HG02870 (cell line): ENCODE measurements at regions not wholly inside any gene's neighbourhood (a gene's known extent, or its start where the extent isn't known, plus 50 kb on each side); places are given as distances from the start of the nearest gene placed in this dataset.
"Not testable (repeated sequence)": the region's sequence is repeated elsewhere in the genome, so short reads cannot be mapped to it uniquely, and the experiment has no call there.

Experiments used
- ATAC-seq: cut with Tn5 transposase; IDR thresholded peaks from one replicate; pipeline ENCODE4 v1.9.1; 2021; ENCODE audit warnings: mild to moderate bottlenecking, moderate library complexity; ENCODE audit not compliant: unreplicated experiment

- no peak for ATAC-seq
Measured at GRCh38 chrX:35590210-35590609, 207.9 kb upstream of the MAGEB16 start.

DNA sequence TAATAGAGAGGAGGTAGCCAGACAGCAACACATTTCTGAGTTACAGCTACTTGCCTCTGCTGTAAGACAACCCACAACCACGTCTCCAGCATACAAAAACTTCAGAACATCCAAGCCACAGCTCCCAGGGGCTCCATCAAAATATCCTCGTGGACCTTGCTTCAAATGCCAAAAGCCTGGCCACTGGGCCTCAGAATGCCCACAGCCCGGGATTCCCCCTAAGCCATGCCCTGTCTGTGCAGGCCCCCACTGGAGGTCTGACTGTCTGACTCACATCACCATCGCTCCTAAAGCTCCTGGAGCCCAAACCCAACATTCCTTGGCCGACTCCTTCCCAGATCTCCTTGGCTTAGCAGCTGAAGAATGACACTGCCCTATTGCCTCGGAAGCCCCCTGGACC lies 186.6 kb upstream of the MAGEB16 start:
- not testable (repeated sequence) for ATAC-seq

DNA sequence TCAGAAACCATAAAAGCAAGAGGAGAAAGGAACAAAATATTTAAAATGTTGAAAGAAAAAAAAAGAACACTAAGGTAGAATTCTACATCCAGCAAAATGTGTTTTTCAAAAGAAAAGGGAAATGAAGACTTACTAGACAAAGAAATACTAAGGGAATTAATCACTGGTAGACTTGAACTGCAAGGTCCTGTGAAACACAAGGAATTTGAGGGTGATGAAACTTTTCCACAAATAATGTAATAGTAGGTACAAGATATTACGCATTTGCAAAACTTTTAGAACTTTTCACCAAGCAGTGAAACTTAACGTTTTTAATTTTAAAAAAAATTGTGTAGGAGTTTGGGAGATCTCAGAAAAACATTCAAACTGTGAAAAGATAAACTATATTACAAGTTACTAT lies 180.3 kb upstream of the MAGEB16 start:
- no peak for ATAC-seq

DNA sequence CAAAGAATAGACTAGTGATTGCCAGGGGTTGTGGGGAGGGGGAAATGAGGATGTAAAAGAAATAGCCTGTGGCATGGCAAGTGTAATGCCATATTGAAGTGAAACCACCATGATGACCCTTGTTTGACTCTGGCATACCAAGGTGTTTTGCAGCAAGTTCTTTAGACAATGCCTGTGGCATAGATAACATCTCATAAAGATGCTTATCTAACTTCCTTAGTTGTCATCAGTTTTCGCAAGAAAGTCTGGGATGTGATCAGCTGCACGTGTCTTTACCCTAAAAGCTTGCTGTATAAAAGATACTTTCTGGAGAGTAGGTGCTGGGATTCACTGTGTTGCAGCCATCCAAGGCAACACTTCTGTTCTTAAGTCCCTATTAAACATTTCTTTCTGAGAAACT lies 176.1 kb upstream of the MAGEB16 start:
- no peak for ATAC-seq

- no peak for ATAC-seq
Measured at GRCh38 chrX:35622601-35623000, 175.5 kb upstream of the MAGEB16 start.

GRCh38 chrX:35625714-35626113 lies 172.4 kb upstream of the MAGEB16 start:
- no peak for ATAC-seq

GRCh38 chrX:35626124-35626523 lies 172.0 kb upstream of the MAGEB16 start:
- no peak for ATAC-seq

- not testable (repeated sequence) for ATAC-seq
Measured at GRCh38 chrX:35635971-35636370, 162.2 kb upstream of the MAGEB16 start.

DNA sequence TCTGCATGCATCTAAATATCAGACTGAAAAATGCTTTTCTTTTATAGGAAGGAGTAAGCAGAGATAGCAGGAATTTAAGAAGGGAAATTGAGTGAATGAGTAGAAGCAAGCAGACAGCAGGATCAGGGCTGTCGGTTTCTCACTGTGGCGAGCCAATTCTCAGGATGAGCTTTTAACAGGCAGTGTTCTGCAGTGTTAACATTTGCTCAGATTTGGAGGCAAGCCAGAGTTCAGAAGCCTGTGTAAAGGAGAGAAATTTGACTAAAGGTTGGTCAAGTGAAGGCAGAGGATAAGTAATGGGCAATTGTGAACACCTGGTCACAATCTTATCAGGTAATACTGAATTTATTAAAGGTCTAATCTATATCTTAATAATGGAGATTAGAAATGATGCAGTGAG lies 133.3 kb upstream of the MAGEB16 start:
- ATAC-seq = no peak

DNA sequence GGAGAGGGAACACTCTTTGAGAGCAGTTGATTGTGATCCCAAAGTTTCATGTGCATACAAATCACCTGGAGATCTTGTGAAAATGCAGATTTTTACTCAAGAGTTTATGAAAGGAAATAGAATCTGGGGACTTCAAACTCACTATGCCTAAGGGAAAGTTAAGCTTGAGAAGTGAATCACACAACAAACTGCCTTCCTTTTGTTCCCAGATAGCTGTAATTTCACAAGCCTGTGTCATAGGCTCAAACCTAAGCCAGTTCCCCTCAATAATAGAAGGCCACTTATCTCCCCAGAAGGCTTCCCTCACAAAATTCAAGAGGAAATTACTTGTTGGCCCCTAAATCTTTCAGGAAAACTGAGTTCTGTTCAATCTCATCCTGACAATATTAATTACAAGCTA lies 132.8 kb upstream of the MAGEB16 start:
- ATAC-seq = no peak

DNA sequence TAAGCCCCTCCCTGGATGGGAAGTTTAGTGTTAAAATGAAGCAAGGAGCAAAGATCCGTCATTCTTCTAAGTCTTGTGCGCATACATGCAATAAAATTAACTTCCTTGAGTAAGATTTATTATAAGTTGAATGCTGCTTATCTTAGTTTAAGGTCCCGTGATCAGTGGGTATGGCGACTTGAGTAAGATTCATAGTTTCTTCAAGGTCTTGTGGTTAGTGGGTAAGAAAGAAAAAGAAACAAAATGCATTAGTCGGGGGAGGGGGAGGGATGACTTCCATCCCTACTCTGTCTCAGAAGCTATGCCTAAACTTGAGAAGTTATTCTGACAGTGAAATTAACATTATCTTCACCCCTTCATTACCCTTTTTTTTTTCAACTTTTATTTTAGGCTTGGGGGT lies 127.3 kb upstream of the MAGEB16 start:
- ATAC-seq = no peak

GRCh38 chrX:35675151-35675550 lies 123.0 kb upstream of the MAGEB16 start:
- no peak for ATAC-seq

GRCh38 chrX:35680940-35681346 lies 117.2 kb upstream of the MAGEB16 start:
- ATAC-seq = no peak

DNA sequence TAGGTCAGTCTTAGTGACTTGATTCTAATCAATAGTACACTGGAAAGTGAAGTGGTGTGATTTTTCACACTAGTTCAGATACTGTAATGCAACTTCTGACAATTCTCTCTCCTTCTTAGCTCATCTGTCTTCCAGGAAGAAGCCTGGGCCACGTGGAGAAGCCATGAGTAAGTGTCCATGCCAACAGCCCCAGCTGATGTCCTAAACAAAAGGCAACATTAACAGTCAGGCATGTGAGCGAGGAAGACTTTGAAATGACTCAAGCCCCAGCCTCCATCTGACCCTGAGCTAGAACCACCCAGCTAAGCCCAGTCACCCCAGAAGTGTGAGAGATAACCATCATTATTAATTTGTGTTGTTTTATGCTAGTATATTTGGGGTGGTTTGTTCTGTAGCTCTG lies 115.7 kb upstream of the MAGEB16 start:
- no peak for ATAC-seq

GRCh38 chrX:35696760-35697234 lies 101.3 kb upstream of the MAGEB16 start:
- peak; percentile 65 for ATAC-seq

DNA sequence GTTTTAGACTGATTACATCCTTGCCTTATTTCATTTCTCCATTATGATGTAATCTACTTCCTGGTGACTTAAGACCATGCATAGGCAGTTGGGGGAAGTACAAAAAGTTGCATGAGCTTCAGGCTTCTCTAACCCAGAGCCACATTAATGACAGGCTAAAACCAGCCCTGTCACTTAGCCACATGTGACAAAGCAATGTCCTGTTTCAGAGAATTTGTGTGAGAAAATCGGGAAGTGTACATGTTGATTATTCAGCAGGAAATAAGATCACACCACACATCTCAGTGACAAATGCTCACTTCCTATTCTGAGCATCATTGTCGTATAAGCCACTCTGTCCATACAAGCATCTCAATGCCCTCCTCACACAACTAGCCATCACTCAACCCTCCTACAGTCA lies 98.5 kb upstream of the MAGEB16 start:
- ATAC-seq = no peak

GRCh38 chrX:35700121-35700520 lies 98.0 kb upstream of the MAGEB16 start:
- ATAC-seq = no peak

DNA sequence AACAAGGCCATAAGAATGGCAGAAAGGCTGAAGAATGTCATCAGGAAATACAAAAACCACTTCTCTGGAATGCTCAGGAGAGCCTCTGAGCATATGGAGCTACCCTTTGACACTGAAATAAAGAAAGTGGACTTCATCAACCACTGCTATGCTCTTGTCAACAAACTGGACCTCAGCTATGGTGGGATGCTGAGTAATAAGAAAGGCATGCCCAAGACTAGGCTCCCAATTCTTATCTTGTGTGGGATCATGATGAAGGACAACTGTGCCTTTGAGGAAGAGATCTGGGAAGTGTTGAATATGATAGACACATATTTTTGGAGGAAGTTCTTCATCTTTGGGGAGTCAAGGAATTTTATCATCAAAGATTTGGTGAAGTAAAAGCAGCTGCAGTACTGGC lies 86.9 kb upstream of the MAGEB16 start:
- ATAC-seq = no peak

DNA sequence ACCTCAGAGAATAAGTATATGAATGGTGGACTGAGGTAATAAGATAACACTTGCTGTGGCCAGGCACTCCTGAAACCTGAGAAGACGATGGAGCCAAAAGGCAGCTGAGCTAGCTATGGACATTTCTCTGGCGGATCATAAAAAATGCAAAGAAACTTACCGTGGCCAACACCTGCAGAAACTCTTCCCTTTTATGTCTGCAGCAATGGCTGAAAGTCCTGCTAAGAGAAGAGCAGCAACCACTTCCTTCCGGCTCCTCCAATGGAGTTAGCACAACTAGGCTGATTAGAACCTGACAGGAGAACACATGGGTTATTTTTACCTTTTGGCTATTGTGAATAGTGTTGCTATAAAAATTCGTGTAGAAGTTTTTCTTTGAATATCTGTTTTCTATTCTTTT lies 76.0 kb upstream of the MAGEB16 start:
- ATAC-seq = no peak

DNA sequence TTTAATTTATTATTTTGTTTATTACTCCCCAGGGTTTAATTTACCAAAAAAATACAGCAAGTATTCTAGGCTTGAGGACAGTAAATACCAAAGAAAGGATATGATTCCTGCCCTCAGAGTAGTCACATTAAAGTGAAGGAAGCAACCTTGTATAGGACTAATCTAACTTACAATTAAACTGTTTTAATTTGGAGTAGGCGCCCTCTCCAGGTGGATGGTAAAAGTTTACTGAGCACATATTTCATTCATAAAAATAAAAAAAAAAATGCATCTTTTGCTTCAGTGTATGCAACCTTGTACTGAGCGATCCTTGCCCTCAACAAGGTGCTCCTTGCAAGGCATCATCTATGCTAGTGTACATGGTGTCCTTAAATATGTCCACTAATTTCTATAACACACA lies 72.0 kb upstream of the MAGEB16 start:
- ATAC-seq = no peak

DNA sequence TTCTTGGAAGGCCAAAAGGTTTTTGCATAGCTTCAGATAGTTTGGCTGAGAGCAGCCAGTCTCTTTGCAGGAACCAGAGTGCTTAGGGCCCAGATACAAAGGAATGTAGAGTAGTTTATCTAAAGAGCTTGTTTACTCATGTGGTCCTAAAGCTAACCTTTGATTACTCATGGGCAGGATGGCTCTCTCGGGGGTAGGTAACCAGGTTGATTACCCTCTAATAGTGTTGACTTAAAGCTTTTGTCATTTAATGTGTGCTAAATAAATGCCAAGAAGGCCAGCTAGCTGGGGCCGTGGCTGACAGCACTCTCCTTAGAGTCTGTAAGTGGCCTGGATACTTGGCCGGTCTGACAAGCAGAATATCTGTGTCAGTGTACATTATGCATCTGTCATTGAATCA lies 69.7 kb upstream of the MAGEB16 start:
- ATAC-seq = no peak

GRCh38 chrX:35733879-35734278 lies 64.3 kb upstream of the MAGEB16 start:
- no peak for ATAC-seq

DNA sequence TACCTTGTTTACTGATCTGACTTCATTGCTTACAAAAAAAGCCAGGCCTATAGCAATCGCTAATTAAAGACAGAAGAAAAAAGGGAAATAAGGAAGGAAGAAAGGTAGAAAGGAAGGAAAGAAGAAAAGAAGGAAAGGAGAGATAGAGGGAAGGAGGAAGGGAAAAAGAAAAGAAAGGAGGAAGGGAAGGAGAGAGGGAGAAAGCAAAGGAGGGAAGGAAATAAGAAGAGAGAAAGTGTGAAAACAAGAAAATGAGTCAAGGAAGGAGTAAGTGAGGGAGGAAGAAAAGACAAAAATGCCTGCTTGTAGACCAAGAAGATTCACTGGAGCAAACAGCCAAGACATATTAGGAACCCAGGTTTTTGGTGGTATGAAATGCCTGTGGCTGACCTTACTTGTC lies 57.0 kb upstream of the MAGEB16 start:
- no peak for ATAC-seq

- ATAC-seq = no peak
Measured at GRCh38 chrX:35743331-35743730, 54.8 kb upstream of the MAGEB16 start.
